Sigmoid colon (tissue), 4 donors: ENCODE measurements at regions not wholly inside any gene's neighbourhood (a gene's known extent, or its start where the extent isn't known, plus 50 kb on each side); places are given as distances from the start of the nearest gene placed in this dataset.

Source experiments
- CTCF ChIP-seq, 4 experiments: fragments of 450-650 bp in 3 of 4; fragments of 200-600 bp in 1 of 4; IDR thresholded peaks; one replicate each; pipeline ENCODE4 v1.5.1; 2016 to 2019; ENCODE audit warnings: antibody characterized with exemption in 4 of 4, mild to moderate bottlenecking in 3 of 4, moderate library complexity in 2 of 4
- EP300 ChIP-seq, 4 donors: sonication (generic); formaldehyde crosslinking; IDR thresholded peaks; one replicate each; pipeline ENCODE4 v1.6.1; 2017; ENCODE audit warnings: antibody characterized with exemption in 4 of 4
- POLR2A ChIP-seq, 2 donors: fragments of 450-650 bp; IDR thresholded peaks; one replicate each; pipeline ENCODE4 v1.6.1; 2016; ENCODE audit warnings: antibody characterized with exemption in 2 of 2, mild to moderate bottlenecking in 2 of 2, moderate library complexity in 2 of 2
- POLR2AphosphoS5 ChIP-seq, 4 donors: sonication (generic); formaldehyde crosslinking; IDR thresholded peaks; one replicate each; pipeline ENCODE4 v1.6.1; 2017; ENCODE audit warnings: antibody characterized with exemption in 4 of 4

GRCh38 chr10:3251172-3251571, 78.6 kb upstream of the PITRM1 start:
- TF ChIP-seq CTCF (IDR thresholded peaks at IDR 0.05), result no peak
- TF ChIP-seq POLR2AphosphoS5 (IDR thresholded peaks at IDR 0.05), result no peak
- TF ChIP-seq POLR2A (IDR thresholded peaks at IDR 0.05), result no peak
- TF ChIP-seq EP300 (IDR thresholded peaks at IDR 0.05), result no peak
